Midbrain (tissue), 1 donor: ENCODE measurements at regions not wholly inside any gene's neighbourhood (a gene's known extent, or its start where the extent isn't known, plus 50 kb on each side); places are given as distances from the start of the nearest gene placed in this dataset.
A peak's percentile ranks its signal among the peaks of the same experiment; 100 is the strongest.
"Not testable (repeated sequence)": the region's sequence is repeated elsewhere in the genome, so short reads cannot be mapped to it uniquely, and the experiment has no call there.

Source experiments
- DNase-seq: peaks from one replicate; lab custom pipeline; 2025; lab: John Stamatoyannopoulos, UW

DNA sequence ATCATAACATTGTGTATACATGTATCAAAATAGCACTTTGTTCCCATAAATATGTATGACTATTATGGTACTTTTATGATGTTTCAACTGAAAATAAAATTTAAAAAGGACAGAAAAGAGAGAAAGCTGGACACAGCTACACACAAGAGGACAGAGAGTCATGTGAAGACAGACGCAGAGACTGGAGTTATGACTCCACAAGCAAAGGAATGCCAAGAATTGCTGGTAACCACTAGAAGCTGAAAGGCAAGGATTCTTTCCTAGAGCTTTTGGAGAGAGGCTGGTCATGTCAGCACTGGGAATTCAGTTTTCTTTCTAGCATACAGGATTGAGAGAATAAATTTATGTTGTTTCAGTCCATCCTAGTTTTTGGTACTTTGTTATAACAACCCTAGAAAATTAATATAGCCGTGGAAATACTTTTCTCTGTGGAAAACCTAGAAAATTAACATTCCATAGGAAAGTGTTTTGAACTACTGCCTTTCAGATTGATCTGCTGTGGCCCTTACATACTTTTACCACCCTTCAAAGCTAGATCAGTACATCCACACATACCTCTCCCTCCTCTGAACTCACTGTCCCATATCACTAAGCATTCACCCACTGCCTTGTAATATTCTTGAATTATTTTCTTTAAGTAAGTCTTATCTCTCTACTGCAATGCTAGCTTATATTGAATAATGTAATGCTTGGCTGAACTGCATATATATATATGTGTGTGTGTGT, 575.3 kb downstream of the IPMK start:
- no peak for DNase-seq

DNA sequence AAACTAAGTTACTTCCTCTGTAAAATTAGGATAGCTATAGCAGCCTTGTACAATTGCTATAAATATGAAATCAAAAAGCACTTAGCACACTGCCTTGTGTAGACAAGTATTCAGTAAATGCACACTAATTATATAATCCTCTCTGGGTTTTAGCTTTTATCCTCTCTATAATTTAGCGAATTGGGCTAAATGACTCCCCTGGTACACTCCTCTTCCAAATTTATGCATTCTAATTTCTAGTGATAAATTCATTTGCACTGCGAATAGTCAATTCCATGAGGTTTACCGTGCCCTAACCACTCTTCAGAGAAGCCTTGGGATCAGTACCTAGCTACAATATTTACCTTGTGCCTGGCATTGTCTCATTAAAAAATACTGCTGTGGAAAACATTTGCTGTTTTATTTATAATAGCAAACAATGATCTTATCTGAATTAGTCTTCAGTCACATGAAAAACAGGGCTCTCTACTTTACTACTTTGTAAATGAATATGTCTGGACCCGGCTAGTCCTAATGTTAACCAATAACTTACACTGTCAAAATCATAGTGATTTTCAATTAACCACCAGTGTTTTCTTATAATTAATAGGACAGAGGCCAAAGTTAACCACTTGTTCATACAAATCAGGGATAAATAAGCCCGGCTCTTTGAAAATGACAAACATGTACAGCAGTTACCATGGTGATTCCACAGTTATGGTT, 577.9 kb downstream of the IPMK start:
- DNase-seq, result no peak

DNA sequence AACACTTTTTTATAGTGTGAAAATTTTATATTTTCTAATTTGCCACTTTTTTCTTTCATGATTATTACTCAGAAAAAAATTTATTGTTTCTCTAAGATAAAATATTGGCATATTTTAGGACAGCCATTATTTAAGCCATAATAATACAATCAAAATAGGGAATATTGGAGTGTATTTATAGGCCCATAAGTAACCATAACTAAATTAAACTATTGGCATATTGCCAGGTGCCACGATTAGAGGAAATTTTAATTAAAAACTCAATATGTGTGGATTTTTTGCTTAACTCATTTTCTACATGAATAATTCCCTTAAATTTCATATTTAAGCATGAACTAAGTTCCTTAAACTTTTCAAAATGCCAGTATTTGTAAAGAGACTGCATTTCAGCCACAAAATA, 587.8 kb downstream of the IPMK start:
- DNase-seq, result no peak

DNA sequence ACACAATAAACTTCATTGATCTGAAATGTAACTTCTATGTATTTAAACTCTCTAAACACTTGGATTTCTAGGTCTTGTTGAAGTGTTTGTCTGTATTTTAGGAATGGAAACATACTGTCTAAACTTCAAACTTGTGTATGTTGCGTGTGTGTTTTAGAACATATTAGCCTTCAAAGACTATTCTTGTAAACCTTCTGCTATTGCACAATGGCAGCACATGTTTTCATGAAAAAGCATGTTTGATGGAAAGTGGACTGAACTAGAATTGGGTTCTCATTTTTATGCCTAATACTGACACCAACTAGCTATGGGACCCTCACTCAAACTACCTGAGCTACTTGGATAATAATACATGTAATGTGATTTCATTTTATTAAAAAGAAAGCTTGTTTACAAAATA, 592.6 kb downstream of the IPMK start:
- DNase-seq, result no peak

DNA sequence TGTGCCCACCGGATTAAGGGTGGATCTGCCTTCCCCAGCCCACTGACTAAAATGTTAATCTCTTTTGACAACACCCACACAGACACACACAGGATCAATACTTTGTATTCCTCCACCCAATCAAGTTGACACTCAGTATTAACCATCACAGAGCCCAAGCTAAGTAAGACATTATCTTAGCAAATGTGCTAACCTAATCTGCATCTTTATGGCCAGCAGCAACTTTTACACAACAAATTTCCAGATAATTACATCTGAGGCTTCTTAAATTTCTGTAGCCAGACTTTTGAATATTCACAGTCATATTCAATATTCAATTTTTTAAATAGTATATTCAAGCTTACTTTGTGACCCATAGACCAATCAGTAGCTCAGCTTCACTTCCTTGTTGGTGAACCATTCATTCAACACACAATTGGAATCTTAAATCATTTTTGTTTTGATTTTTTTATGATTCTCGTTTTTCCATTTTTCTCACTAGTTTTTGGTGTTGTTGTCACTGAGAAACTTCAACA, 594.2 kb downstream of the IPMK start:
- no peak for DNase-seq

DNA sequence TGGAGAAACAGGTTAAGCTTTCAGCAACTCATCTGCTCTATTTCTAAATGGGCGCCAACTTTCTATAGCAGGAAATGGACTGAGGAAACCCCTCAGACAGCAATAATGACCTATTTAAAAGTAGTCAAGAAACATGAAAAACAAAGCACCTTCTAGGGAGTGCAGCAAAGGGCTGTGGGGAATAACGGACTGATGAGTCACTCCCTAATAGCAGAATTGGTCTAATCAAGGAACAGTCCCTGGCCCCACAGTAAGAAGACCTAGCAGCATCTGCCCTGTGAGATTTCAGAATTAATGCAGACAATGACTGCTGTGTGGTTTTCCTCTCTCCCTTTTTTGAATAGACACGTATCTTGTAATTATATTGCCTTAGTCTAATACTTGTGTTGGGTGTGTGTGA, 602.9 kb downstream of the IPMK start:
- DNase-seq, result no peak

DNA sequence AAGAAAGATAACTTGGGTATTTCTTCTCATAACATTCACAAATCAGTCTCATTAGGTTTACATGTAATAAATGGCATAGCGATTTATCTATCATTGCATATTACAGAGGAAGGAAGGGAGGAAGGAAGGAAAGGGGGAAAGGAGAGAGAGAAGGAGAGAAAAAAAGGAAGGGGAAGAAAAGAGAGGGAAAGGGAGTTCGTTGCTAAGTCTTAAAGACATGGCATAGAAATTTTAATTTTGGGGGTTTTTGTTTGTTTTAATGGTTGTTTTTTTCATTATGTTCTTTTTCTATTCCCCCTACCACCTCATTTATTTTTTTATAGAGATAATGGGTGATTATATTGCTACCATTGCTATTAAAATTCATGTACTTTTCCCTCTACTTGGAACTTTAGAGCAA, 604.3 kb downstream of the IPMK start:
- no peak for DNase-seq

DNA sequence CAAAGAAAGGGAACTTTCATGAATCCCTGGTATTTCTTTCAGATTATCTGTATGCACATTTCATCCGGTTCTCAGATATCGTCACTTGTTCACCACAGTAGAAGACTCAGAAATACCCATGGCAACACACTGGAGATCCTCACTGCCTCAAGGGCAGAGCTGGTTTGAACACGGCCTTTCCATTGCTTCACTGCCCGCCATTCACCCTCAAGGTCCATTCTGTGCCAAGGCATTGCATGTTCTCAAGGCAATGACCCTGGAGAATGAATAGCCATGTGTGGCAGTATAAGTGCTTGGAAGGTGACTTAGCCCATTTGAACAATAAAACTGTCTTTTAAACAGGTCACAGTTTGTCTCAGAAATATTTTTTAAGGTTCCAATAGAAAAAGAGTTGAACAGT, 606.5 kb downstream of the IPMK start:
- DNase-seq, result no peak

DNA sequence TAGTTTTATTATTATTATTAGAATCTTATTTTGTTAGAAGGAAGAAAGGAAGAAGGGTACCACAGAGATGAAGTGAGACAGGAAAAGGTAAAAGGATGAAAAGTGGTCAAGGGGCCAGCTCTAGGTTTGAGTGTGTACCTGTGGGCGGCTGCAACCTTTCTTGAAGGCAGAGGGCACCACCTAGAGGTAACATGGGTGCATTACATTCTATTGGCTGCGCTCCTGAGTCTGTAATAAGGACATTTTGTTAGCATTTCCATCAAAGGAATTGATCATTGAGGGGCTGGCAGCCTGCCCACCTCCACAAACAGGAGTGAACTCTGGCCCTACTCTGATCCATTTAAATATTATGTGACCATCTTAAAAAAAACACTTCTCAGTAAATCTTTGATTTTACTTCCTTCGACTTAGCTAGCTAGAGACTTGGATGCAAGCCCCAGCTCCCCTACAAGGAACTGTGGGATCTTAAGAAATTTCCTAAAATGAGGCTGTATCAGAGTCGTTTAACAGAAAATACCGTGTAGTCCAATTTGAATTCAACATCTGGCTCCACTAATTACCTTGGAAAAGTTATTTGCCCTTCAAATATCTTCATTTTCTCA, 610.4 kb downstream of the IPMK start:
- DNase-seq, result peak; percentile 40

DNA sequence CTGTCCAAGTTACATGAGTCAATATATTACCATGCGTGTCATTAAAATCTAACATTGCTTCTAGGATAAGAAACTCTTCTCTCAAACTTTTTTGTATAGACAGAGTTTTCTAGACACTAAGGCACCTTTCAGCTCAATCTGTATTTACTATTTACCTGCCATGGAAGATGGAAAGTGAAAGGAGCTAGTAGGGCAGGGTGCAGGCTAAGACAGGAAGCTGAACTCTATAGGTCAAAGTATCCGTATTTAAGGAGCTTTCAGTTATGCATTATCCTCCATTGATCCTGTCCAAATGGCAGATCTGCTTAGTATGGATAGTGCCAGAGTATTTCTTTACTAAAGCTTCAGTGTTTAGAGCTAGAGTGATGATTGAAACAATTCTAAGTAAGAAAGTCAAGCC, 612.8 kb downstream of the IPMK start:
- no peak for DNase-seq

DNA sequence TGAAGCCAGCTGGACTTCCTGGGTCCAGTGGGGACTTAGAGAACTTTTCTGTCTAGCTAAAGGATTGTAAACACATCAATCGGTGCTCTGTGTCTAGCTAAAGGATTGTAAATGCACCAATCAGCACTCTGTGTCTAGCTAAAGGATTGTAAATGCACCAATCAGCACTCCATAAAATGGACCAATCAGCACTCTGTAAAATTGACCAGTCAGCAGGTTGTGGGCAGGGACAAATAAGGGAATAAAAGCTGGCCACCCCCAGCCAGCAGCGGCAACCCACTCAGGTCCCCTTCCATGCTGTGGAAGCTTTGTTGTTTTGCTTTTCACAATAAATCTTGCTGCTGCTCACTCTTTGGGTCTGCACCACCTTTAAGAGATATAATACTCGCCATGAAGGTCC, 622.6 kb downstream of the IPMK start:
- DNase-seq, result not testable (repeated sequence)

DNA sequence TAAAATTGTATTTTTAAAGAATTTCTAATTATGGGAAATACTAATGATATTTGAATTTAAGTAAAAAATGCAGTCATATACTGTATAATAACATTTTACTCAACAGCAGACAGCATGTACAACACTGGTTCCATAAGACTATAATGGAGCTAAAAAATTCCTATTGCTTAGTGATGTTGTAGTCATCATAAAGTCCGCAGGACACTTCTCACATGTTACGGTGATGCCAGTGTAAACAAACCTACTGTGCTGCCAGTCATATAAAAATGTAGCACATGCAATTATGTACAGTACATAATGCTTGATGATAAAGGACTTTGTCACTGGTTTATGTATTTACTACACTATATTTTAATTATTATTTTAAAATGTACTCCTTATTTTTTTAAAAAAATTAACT, 629.3 kb downstream of the IPMK start:
- no peak for DNase-seq

DNA sequence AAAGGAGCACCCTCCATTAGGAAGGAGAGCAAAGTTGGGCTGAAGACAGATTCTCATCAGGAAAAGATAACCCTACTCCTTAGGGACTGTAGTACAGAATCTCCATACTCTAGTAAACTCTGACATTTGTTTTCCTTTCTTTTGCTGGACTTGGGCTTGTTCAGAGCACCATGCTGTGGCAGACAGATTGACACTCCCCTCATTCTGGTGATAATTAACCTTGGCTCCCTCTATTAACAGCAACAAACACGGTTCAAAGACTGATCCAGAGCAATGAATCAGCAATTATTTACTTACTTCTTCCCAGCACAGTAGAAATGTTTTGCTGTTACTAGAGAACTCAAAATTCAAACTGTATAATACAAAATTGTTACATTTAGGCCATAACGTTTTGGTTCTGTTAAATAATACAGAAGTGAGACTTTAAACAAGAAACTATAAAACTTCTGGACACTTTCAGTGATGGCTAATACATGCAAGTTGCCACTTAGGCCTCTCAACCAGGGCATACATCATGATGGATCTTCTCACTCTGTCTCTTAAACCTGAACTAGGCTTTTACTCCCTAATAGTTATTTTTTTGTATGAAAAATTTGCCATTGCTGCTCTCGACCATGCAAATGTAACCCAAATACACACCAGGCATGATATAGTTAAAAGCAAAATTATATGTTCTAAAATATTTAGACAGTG, 639.0 kb downstream of the IPMK start:
- no peak for DNase-seq

DNA sequence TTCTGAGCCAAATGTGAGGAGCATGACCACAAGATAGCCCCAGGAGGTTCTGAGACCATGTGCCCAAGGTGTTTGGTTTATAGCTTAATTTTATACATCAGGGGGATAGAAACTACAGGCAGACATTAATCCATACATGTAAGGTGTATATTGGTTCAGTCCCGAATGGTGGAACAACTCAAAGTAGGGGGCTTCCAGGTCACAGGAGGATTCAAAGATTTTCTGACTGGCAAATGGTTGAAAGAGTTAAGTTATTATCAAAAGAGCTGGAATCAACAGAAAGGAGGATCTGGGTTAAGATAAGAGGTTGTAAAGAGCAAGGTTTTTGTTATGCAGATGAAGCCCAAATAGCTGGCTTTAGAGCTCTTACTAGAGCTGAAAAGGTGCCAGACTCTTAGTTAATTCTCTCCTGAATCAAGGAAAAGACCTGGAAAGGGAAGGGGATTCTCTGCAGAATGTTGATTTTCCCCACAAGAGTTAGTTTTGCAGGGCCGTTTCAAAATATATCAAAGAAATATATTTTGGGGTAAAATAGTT, 640.0 kb downstream of the IPMK start:
- no peak for DNase-seq

DNA sequence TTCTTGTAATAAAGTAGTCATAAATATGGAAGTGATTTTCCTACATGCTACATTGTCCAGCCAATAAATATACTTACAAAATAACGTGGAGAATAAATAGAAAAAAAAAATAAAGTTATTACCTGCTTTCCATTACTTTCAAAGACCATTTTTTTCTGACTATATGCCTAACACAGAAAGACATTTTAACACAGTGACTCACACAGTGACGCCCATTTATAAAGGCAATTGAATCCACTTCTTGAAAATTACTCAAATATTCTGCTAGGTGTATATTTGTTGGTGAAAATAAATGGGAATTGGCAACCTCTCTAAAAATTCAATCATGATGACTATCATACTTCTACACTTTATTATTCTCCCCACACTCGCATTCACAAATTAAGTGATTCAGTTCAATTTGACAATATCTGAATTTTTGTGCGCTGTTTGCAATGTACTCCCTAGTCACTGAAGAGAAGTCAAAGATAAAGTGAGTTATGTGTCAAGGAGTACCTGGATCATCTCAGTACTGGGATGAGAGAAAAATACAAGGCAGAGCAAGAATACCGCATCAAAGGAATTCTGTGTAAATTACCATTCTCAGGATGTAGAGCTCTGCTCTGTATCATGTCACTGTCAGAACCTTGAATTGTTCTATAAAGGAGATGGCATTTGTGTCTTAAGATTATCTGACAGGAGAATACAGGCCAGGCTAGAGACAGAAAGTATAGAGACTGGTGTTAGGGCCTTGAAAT, 642.7 kb downstream of the IPMK start:
- DNase-seq, result no peak

DNA sequence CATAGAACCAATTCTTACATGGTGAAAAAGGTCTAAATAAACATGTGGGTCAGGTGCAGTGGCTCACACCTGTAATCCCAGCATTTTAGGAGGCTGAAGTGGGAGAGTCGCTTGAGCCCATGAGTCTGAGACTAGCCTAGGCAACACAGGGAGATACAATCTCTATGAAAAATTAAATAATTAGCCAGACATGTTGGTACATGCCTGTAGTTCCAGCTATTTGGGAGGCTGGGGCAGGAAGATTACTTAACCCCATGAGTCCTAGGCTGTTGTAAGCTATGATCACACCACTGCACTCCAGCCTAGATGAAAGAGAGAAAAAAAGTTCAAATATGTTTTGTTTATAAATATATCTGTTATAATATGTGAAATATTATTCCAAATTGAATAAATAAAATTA, 643.6 kb downstream of the IPMK start:
- DNase-seq, result no peak

DNA sequence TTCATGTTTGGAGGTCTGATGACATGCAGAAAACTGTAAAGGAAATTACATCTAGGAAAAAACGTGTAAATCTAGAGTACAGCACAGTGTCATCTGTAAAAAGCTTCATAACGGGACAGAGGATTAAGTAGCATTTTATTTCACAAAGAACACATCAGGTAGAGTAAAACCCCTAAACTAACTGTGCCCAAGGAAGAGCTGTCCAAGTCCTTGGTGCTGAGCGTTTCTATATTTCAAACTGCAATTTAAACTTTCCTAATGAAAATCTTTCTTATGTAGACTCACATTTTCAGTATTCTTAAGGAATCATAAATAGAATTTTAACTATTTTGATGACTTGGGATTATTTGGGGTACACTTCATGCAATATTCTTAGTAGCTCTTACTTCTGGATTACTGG, 646.2 kb downstream of the IPMK start:
- no peak for DNase-seq

DNA sequence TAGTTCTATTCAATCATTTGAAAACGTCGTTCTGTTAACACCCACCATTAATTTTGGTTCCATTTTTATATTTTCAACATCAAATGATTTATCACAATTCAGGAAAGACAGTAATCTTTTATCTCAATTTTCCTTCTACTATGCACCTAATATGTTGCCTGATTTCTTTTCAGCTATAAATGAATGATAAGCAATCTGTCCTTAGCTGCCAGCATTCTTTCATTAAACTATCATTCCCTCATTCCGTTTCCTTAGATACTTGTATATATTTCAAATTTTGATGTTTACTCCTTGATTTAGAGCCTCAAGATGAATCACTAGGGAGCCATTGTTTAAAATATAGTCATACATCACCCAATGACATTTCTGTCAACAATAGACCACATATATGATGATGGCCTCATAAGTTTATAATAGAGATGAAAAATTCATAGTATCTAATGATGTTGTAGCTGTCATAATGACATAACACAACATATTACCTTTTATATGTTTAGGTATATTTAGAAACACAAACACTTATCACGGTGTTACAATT, 661.7 kb downstream of the IPMK start:
- no peak for DNase-seq

DNA sequence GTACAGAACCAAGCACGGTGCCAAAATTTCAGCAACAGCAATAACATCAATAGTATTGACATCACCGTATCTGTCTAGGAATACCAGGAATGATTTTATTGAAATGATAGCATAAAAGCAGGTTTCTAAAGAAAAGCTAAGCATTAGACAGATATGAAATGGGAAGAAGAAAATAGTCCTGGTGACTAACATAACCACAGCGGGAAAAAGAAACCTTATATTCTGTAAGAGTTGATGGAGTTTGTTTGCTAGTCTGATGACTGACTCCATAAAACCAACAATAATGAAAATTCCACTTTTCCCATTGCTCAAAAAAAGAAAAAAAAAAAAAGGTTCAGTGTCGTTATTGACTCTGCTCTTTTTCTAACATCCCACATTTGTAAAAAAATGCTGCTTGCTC, 668.3 kb downstream of the IPMK start:
- DNase-seq, result no peak

DNA sequence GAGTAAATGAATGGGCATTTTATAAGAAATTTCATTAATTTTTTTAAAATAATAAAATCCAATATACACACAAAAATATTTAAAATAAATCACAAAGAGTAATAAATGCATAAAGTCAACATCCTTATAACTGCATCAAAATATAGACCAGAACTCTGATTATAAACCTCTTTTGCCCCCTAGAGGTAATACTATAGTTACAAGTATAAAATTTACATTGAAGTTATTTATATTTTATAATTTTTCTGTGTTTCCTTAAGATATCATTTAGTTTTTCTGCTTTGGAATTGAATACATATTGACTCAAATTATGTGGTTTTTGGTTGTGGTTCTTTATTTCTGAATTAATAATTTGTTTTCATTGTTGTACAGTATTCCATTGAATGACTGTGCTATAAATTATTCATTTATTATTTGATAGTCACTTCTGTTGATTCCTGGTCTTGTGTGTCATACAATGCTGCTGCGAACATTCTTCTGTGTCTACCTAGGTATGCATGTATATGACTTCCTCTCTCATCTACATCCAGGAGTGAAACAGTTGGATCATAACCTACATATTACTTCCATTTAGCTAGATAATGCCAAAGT, 673.6 kb downstream of the IPMK start:
- DNase-seq, result no peak

DNA sequence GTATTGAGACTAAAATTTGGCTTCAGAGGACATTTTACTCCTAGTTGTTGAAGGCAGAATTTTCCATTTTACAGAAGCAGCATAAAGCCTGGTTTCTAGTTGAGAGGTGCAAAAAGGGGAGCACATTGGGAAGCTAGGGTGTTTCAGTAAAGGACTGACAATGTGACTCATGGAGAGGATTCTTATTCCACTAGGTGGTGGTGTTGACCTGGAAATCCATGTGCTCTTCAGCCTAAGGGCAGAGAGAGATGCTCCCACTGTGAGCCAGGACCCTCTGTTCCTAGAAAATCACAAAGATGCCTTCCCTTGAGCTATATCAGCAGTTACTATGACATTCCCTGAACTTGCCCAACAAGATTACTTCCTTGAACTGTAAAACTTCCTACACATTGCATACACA, 687.8 kb downstream of the IPMK start:
- peak; percentile 4 for DNase-seq
